GM21723 (cell line): ENCODE measurements at regions not wholly inside any gene's neighbourhood (a gene's known extent, or its start where the extent isn't known, plus 50 kb on each side); places are given as distances from the start of the nearest gene placed in this dataset.
"Not testable (repeated sequence)": the region's sequence is repeated elsewhere in the genome, so short reads cannot be mapped to it uniquely, and the experiment has no call there.

ENCODE experiments used
- ATAC-seq: cut with Tn5 transposase; IDR thresholded peaks from one replicate; pipeline ENCODE4 v1.9.1; 2021; ENCODE audit warnings: mild to moderate bottlenecking, moderate library complexity; ENCODE audit not compliant: unreplicated experiment

DNA sequence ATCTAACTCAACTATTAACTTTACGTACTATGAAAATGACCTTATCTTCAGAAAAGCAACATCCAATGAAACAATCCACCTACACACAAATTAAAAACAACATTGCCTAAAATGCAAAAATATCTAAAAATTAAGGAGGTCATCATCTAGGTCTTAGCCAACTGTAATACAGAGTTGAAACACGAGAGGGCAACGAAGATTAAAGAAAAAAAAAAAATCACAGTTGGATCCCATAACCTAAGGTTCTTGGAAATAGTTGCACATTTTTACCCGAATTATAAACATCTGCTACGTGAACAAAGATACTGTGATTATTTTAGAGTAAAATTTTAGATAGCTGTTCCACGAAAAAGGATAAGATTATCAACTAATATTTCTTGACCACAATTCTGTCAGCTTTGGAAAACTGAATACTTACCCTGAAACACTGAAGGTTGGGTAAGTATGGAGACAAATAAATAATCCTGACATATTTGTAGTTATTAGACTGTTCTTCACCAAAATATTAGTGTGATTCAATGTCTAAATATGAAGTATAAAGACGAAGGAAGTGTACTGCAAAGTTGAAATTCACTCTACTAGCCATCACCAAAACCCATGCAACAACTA is 88.0 kb upstream of the AK4 start:
- no peak for ATAC-seq

- ATAC-seq = no peak
Observed at GRCh38 chr1:65062339-65062738, 85.7 kb upstream of the AK4 start.

GRCh38 chr1:65063025-65063424 is 85.0 kb upstream of the AK4 start:
- ATAC-seq = no peak

DNA sequence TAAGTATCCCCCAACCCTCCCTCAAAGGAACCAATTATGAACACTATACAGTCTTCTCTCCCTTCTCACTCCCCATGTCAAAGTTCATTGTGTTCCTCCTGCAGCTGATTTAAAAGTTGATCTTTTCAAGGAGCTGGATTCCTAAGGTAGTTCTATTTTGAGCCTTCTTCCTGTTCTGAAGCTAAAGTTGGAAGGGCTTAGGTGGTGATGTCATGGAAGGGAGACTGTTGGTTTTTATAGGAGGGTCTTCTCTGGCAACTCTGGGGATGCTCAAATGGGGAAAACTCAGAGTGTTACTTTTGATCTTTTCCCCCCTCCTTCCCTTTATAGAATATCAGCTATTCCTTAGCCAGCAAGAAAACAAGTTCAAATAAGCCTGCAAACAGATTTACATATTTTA is 83.0 kb upstream of the AK4 start:
- no peak for ATAC-seq

DNA sequence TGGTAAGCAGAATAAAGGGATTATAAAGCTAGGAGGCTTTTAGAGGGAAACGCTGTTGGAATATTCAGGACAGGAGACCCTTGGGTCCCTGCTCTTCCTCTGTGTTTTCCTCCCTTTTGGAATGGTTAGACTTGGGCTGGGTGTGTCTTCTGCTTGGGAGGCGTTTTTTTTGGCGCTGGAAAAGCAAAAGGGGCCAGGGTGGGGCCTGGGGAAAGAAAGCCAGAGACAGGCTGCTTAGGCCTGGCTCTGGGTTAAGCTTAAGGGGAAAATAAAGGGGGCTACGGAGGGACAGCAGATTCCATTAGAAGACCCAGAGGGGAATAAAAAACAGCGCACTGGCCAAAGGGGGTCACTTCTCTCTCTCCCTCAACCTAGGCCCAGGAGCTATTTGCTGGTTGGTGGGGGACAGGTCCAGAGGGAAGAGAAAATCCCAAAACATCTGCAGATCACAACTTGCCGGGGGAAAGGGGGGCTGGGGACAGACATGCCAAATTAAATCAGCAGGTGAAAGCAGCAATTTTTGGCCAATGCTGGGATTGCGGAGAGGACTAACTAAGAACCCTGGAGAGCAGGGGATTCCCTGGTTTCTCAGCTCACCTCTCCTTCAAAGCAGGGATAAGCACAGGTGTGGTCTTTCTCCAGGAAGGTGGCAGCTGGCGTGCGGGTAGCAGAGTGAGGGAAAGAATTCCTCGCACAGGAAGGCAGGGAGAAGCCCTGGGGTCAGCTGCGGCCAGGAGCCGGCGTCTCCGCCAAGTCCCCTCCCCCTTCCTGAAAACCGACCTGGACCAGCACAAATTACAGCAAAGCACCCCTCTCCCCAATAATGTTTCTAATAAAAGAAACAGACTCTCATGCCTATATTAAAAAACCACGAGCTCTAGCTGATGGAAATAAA is 82.2 kb upstream of the AK4 start:
- ATAC-seq = no peak

GRCh38 chr1:65066419-65066765 is 81.6 kb upstream of the AK4 start:
- ATAC-seq = peak; percentile 22

- peak; percentile 46 for ATAC-seq
Observed at GRCh38 chr1:65066766-65067490, 81.1 kb upstream of the AK4 start.

DNA sequence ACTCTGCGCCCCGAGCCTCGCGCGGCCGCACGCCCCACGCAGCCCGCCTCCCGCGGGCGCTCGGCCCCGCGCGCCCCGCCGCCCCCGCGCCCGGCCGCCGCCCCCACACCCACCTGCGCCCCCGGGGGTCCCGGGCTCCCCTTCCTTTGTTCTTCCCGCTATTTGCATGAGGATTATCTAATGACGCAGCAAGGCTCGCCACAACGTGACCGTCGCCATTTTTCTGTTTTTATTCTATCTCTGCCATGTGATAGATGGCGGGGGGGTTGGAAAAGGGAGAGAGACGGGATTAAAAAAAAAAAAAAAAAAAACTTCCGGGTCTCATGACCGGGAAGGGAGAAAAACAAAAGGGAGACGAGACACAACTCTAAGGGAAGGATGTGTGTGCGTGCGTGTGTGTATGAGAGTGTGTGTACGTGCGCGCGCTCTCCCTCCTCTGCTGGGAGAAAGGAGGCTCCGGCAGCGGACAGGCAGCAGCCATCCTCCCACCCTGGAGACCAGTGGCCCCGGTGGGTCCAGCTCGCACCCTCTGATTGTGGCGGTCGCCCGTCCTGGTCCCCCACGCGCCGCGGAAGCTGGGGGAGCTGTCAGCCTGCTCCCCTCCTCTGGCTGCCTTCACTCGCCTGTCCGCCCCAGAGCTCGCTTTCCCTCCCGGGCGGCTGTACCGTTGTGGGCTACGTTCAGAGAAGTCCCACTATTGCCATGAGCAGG is 80.4 kb upstream of the AK4 start:
- ATAC-seq = peak; percentile 39

GRCh38 chr1:65068202-65069010 is 79.6 kb upstream of the AK4 start:
- no peak for ATAC-seq

GRCh38 chr1:65069011-65069565 is 78.9 kb upstream of the AK4 start:
- no peak for ATAC-seq

DNA sequence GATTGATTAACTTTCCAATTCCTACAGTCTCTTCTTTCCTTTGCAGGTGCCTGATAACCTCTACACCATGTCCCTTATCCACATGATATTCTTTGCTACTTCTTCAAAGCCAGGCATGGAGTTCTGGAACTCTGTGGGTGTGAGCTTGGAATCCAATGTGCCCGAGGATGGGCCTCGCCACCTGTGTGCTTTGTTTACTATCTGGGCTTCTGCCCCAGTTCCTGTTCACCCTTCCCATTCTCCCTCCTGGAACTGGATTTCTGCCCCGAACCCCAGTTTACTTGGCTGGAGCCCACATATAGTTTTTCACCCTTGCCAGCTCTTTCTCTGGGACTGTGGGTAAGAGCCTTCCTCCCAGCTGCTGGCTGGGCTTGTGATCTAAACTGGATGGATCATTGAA is 75.2 kb upstream of the AK4 start:
- ATAC-seq = no peak

DNA sequence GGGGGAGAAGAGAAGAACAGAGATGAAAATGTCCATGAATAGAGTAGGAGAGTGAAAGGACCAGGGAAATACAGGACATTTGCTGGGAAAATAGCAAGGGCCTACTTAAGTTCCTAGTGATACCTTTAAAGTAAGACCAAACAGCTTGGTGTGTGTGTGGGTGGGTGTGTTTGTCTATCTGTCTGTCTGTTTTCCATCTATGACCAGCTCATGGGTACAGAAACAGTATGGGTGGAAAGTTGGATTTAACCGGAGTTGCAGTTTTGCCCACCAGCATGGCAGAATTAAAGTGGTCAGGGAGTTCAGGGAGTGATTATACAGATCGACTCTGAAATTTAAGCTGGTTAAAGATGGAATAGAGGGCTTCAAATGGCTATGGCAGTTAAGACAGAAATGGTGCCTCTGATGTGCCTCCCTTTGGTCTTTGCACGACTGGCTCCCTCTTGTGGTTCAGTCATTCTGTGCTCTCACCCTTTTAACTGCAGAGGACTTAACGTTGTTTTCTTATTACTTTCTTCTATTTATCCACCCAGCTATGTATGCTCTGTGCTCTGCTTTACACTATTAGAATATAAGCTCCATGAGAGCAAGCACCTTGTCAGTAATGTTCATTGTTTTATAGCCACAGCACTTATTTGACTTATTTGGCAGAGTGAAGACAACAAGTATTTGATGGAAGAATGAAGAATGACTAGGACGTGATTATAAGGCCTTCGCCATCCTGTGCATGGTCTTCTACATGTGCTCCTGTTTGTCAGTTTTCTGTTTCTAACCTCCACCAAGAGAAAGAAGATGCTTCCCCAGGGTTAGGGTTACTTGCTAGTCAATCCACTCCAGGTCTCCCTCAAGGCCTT is 72.7 kb upstream of the AK4 start:
- ATAC-seq = peak; percentile 94

DNA sequence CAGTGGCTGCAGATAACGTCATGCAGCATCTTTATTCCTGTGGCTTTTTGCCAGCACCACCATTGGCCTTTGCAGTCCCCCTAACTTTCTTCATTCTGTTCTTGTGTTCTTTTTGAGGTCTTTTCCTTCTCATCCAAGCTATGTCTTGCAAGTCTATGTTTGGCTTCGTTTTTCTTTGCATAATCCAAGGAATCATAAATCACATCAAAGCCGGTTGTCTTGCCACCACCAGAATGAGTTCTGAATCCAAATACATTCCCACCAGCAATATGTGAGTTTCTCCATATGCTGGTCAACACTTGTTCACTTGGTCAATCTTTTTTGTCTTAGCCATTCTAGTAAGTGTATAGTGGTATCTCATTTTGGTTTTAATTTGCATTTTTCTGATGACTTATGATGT is 70.6 kb upstream of the AK4 start:
- no peak for ATAC-seq

GRCh38 chr1:65079941-65080340 is 68.1 kb upstream of the AK4 start:
- no peak for ATAC-seq

DNA sequence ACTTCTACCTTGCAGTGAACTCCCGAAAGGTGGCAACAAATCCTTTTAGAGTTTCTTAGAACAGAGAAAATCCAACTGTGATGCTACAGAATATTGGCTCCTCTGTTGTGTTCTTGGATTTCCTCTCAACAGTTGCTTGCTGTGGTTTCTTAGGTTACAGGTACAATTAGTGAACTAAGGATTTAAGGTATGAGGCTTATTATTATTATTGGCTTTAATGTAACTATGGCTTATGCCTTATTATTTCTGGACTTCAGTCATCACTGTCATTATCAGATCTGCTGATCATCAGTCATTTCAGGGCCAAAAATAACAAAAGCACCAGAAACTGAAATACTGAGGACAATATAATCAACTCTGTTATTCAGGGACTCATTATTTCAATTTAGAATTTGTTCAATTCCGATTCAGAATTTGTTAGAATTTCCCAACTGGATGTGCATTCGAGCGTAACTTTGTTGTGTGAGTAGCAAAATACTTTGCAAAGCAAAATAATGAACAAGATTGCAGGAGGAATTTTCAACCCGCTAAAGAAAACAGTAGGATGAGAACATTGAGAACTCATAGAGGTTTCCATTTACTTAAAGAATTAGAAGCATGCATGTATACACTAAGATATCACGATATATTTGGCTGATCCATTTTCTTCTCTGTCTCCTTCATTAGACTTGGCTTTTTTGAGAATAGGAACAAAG is 65.5 kb upstream of the AK4 start:
- ATAC-seq = no peak

GRCh38 chr1:65083263-65083896 is 64.6 kb upstream of the AK4 start:
- ATAC-seq = no peak

- ATAC-seq = no peak
Observed at GRCh38 chr1:65084066-65084465, 63.9 kb upstream of the AK4 start.

DNA sequence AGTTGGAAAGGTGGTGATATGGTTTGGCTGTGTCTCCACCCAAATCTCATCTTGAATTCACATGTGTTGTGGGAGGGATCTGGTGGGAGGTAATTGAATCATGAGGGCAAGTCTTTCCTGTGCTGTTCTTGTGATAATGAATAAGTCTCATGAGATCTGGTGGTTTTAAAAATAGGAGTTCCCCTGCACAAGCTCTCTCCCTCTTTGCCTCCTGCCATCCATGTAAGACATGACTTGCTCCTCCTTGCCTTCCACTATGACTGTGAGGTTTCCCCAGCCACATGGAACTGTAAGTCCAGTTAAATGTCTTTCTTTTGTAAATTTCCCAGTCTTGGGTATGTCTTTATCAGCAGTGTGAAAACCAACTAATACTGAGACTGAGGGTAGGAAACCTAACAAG is 60.5 kb upstream of the AK4 start:
- ATAC-seq = not testable (repeated sequence)
